ENCODE measurements at regions not wholly inside any gene's neighbourhood (a gene's known extent, or its start where the extent isn't known, plus 50 kb on each side); places are given as distances from the start of the nearest gene placed in this dataset.

DNA sequence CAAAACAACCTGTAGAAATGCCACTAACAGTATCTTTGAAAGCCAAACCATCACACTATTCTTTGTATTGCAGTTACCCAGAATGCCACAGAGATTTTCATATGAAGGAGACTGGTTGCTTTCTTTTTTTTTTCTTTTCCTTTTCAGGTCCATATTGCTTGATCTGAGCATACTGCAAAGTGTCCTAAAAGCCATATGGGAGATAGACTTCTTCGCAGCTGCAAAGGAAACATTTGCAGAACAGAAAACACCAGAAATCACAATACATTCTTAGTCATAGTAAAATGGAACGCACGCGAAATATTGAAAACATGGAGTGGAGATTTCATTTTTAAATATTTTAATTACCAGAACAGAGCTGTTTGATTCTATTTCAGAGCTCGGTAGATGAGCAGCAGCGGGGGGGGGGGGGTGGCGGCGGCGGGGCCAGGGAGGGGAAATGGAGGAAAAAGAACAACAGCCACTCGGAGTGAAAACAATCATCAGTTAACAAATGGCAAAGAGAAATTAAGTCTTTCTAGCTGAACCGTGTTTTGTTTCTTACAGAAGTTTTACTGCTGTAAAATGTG, 284.1 kb downstream of the NFIB start:
- Histone ChIP-seq H3K9ac (ENCODE audit: low read length) (no peak overlapping the region), H3F3A (ENCODE audit: insufficient read depth, low read length) (no peaks in the 10 kb centered on the region), H3K4me1 (ENCODE audit: low read length) (no peaks in the 10 kb centered on the region), H2AFZ (ENCODE audit: low read length) (no peak overlapping the region), H3K27ac (ENCODE audit: low read length) (no peak overlapping the region), H3K9me3 (replicated peaks; ENCODE audit: insufficient read depth, low read length) (no peaks in the 10 kb centered on the region), H3K27me3 (replicated peaks; ENCODE audit: insufficient read depth, low read length) (no peaks in the 10 kb centered on the region), H3K9me2 (replicated peaks; ENCODE audit: insufficient read depth, low read length) (no peaks in the 10 kb centered on the region), H3K36me3 (replicated peaks; ENCODE audit: insufficient read depth, low read length) (no peaks in the 10 kb centered on the region), H3K4me3 (ENCODE audit: low read length) (no peak overlapping the region), H3K79me2 (ENCODE audit: low read length) (no peaks in the 10 kb centered on the region), H3K4me2 (ENCODE audit: low read depth, low read length) (no peak overlapping the region), H4K20me1 (ENCODE audit: insufficient read depth, low read length) (no peaks in the 10 kb centered on the region)
- TF ChIP-seq EZH2 (optimal IDR thresholded peaks at IDR 0.05; ENCODE audit: low read depth, low read length) (no peak), EZH2phosphoT487 (IDR thresholded peaks at IDR 0.05; ENCODE audit: low read length) (no peak)
- TF ChIP-seq, protein P1, sequence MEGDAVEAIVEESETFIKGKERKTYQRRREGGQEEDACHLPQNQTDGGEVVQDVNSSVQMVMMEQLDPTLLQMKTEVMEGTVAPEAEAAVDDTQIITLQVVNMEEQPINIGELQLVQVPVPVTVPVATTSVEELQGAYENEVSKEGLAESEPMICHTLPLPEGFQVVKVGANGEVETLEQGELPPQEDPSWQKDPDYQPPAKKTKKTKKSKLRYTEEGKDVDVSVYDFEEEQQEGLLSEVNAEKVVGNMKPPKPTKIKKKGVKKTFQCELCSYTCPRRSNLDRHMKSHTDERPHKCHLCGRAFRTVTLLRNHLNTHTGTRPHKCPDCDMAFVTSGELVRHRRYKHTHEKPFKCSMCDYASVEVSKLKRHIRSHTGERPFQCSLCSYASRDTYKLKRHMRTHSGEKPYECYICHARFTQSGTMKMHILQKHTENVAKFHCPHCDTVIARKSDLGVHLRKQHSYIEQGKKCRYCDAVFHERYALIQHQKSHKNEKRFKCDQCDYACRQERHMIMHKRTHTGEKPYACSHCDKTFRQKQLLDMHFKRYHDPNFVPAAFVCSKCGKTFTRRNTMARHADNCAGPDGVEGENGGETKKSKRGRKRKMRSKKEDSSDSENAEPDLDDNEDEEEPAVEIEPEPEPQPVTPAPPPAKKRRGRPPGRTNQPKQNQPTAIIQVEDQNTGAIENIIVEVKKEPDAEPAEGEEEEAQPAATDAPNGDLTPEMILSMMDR (IDR thresholded peaks at IDR 0.05; ENCODE audit: low read length) = no peak
- no peak for DNase-seq

DNA sequence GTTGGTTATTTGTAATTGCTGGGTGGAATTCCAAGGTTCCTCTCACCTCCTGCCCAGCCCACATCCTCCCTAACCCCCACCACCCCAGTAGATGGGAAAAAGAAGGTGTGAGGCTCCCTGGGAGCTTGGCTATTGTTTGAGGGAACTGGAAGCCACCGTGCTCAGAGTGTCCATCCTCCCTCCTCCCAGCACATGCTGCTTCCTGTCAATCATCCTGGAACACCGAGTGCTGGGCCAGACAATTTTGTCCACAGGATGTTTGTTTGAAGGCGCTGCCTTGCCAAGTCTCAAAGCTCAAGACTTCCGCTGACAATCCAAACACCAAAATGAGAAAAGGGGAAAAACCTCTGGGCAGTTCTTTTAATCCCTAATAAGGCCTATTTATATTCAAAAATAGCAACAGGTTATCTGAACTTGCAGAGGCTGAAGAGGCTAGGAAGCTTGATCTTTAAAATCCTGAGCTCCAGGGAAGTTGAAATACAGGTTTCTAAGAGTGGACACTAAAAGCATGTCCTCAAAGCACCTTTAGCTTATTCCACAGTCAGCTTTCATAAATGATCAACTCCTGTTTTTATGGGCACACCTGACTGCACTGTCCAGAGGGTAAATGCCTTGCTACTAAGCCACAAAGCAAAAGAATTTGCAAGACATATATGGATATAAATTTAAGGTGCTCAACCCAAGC, 286.7 kb downstream of the NFIB start:
- H3K4me2 ChIP-seq (ENCODE audit: low read depth, low read length) = no peak overlapping the region

DNA sequence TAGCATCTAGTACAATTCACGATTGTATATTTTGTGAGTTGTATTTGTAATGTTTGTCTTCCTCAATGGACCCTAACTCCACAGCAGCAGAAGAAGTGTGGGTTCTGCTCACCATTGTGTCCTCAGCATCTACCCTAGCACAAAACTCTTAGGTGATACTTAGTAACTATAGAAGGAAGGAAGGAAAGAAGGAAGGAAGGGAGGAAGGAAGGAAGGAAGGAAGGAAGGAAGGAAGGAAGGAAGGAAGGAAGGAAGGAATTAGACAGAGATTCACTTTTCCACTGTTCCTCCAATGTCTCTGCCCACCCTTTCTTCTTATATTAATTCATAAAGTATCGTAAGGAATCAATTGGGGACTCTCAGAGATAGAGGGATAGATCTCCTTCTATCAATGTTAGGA, 288.2 kb downstream of the NFIB start:
- Histone ChIP-seq H3K4me3 (ENCODE audit: low read length) (no peak overlapping the region), H3K9me2 (replicated peaks; ENCODE audit: insufficient read depth, low read length) (no peaks in the 10 kb centered on the region), H3K9ac (ENCODE audit: low read length) (no peak overlapping the region), H3K36me3 (replicated peaks; ENCODE audit: insufficient read depth, low read length) (no peaks in the 10 kb centered on the region), H3K27ac (ENCODE audit: low read length) (no peak overlapping the region), H3K79me2 (ENCODE audit: low read length) (no peaks in the 10 kb centered on the region), H2AFZ (ENCODE audit: low read length) (no peak overlapping the region), H3K4me2 (ENCODE audit: low read depth, low read length) (no peak overlapping the region), H4K20me1 (ENCODE audit: insufficient read depth, low read length) (no peaks in the 10 kb centered on the region), H3K9me3 (replicated peaks; ENCODE audit: insufficient read depth, low read length) (no peaks in the 10 kb centered on the region), H3K4me1 (ENCODE audit: low read length) (no peaks in the 10 kb centered on the region), H3K27me3 (replicated peaks; ENCODE audit: insufficient read depth, low read length) (no peaks in the 10 kb centered on the region), H3F3A (ENCODE audit: insufficient read depth, low read length) (no peaks in the 10 kb centered on the region)
- TF ChIP-seq, protein P1 (IDR thresholded peaks at IDR 0.05; ENCODE audit: low read length) = no peak
- TF ChIP-seq EZH2phosphoT487 (IDR thresholded peaks at IDR 0.05; ENCODE audit: low read length) (no peak), EZH2 (optimal IDR thresholded peaks at IDR 0.05; ENCODE audit: low read depth, low read length) (no peak)
- no peak for DNase-seq

More for the DNA sequence above, 286.7 kb downstream of the NFIB start:
- Histone ChIP-seq H3K4me1 (ENCODE audit: low read length) (no peaks in the 10 kb centered on the region), H3K36me3 (replicated peaks; ENCODE audit: insufficient read depth, low read length) (no peaks in the 10 kb centered on the region), H3K4me3 (ENCODE audit: low read length) (no peak overlapping the region), H3F3A (ENCODE audit: insufficient read depth, low read length) (no peaks in the 10 kb centered on the region), H3K9ac (ENCODE audit: low read length) (no peak overlapping the region), H3K9me3 (replicated peaks; ENCODE audit: insufficient read depth, low read length) (no peaks in the 10 kb centered on the region), H3K27me3 (replicated peaks; ENCODE audit: insufficient read depth, low read length) (no peaks in the 10 kb centered on the region), H3K9me2 (replicated peaks; ENCODE audit: insufficient read depth, low read length) (no peaks in the 10 kb centered on the region), H3K79me2 (ENCODE audit: low read length) (no peaks in the 10 kb centered on the region), H2AFZ (ENCODE audit: low read length) (no peak overlapping the region), H4K20me1 (ENCODE audit: insufficient read depth, low read length) (no peaks in the 10 kb centered on the region), H3K27ac (ENCODE audit: low read length) (no peak overlapping the region)
- DNase-seq = no peak
- TF ChIP-seq EZH2 (optimal IDR thresholded peaks at IDR 0.05; ENCODE audit: low read depth, low read length) (no peak), EZH2phosphoT487 (IDR thresholded peaks at IDR 0.05; ENCODE audit: low read length) (no peak)
- TF ChIP-seq, protein P1 (IDR thresholded peaks at IDR 0.05; ENCODE audit: low read length) = no peak
